Left ventricle myocardium inferior (tissue), 1 donor: ENCODE measurements at regions not wholly inside any gene's neighbourhood (a gene's known extent, or its start where the extent isn't known, plus 50 kb on each side); places are given as distances from the start of the nearest gene placed in this dataset.

Experiments used
- DNase-seq: peaks from one replicate; pipeline ENCODE4 v3.0.0-alpha.2; 2020
- H3K27ac ChIP-seq: fragments of 200-600 bp; replicated peaks from 2 replicates; pipeline ENCODE4 v1.8.0; 2021
- H3K27me3 ChIP-seq: fragments of 200-600 bp; 2 replicates; pipeline ENCODE4 v1.8.0; 2021; ENCODE audit warnings: low read depth
- H3K36me3 ChIP-seq: fragments of 200-600 bp; 2 replicates; pipeline ENCODE4 v1.8.0; 2021
- H3K4me1 ChIP-seq: fragments of 200-600 bp; 2 replicates; pipeline ENCODE4 v1.8.0; 2021
- H3K4me3 ChIP-seq: fragments of 200-600 bp; 2 replicates; pipeline ENCODE4 v1.8.0; 2021; ENCODE audit warnings: mild to moderate bottlenecking, moderate library complexity
- H3K9me3 ChIP-seq: fragments of 200-600 bp; replicated peaks from 2 replicates; pipeline ENCODE4 v1.8.0; 2021
- CTCF ChIP-seq: fragments of 200-600 bp; IDR thresholded peaks from 2 replicates; pipeline ENCODE4 v1.8.0; 2021; ENCODE audit warnings: antibody characterized with exemption, mild to moderate bottlenecking, borderline replicate concordance
- intact Hi-C: fragments of 100-400 bp; cut with micrococcal nuclease; formaldehyde crosslinking; loops from one replicate; pipeline ENCODE4 v1.11.0; 2022
- donor health status: DM: no; HTN: yes; CAD: no; lungs with severe emphysema.

GRCh38 chr9:102778746-102779145 is 216.4 kb upstream of the CYLC2 start:
- Histone ChIP-seq H3K4me1 (peaks cover 10% of the 10 kb centered on the region), H3K36me3 (no peaks in the 10 kb centered on the region), H3K9me3 (no peaks in the 10 kb centered on the region), H3K4me3 (no peak overlapping the region), H3K27ac (no peak overlapping the region), H3K27me3 (no peaks in the 10 kb centered on the region)
- no peak for DNase-seq
- intact Hi-C loops, result no loop called here
- TF ChIP-seq CTCF, result no peak

- Histone ChIP-seq H3K27me3 (no peaks in the 10 kb centered on the region), H3K9me3 (no peaks in the 10 kb centered on the region), H3K4me1 (no peaks in the 10 kb centered on the region), H3K27ac (no peak overlapping the region), H3K36me3 (no peaks in the 10 kb centered on the region), H3K4me3 (no peak overlapping the region)
- intact Hi-C loops, result no loop called here
- TF ChIP-seq CTCF, result no peak
- no peak for DNase-seq
Observed at GRCh38 chr9:102770704-102771103, 224.4 kb upstream of the CYLC2 start.

- DNase-seq, result no peak
Observed at GRCh38 chr9:102769307-102769706, 225.8 kb upstream of the CYLC2 start.

DNA sequence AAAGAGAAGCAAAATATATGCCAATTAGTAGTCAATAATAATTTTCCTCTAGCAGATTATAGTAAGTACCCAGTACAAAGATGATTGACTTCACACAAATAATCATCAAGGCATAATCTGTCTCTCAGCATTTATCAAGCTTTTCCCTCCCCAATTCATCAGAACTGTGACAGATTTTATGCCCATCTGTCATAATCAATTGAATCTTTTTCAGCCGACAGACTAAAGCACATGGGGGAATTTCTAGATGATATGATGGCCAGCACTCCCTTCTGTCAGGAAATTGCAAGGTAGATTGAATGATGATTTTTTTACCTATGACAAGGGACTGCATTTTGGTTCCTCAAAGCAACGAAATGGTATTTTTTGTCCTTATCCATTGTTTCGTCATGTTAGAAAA is 227.1 kb upstream of the CYLC2 start:
- H3K27ac ChIP-seq, result no peak overlapping the region
- H3K9me3 ChIP-seq, result no peaks in the 10 kb centered on the region
- no peak for DNase-seq
- intact Hi-C loops, result no loop called here
- H3K36me3 ChIP-seq, result no peaks in the 10 kb centered on the region
- no peaks in the 10 kb centered on the region for H3K4me1 ChIP-seq
- no peak overlapping the region for H3K4me3 ChIP-seq
- no peaks in the 10 kb centered on the region for H3K27me3 ChIP-seq
- no peak for TF ChIP-seq CTCF

More at GRCh38 chr9:102769307-102769706, 225.8 kb upstream of the CYLC2 start:
- Histone ChIP-seq H3K9me3 (no peaks in the 10 kb centered on the region), H3K27ac (no peak overlapping the region), H3K36me3 (no peaks in the 10 kb centered on the region), H3K4me1 (no peaks in the 10 kb centered on the region), H3K4me3 (no peak overlapping the region), H3K27me3 (no peaks in the 10 kb centered on the region)
- intact Hi-C loops, result no loop called here
- no peak for TF ChIP-seq CTCF

DNA sequence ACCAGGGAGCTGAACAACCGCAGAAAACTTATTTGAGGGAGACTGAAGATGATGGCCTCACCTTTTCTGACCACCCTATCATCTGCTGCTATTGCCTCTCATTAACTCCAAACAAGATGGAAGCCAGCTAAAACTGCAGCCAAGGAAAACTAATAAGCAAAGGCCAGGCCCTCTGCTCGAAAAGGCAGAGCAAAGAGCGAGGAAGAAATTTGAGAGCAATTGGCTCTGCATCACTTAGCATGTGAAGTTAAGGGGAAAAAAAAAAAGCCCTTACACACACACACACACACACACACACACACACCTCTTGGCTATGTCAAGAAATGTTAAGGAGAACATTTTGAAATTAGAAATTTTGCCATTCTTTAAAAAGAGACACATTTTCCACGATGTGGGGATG is 228.1 kb upstream of the CYLC2 start:
- Histone ChIP-seq H3K36me3 (no peaks in the 10 kb centered on the region), H3K27ac (no peak overlapping the region), H3K9me3 (no peaks in the 10 kb centered on the region), H3K4me1 (no peaks in the 10 kb centered on the region), H3K27me3 (no peaks in the 10 kb centered on the region), H3K4me3 (no peak overlapping the region)
- TF ChIP-seq CTCF, result no peak
- no peak for DNase-seq
- intact Hi-C loops, result no loop called here

DNA sequence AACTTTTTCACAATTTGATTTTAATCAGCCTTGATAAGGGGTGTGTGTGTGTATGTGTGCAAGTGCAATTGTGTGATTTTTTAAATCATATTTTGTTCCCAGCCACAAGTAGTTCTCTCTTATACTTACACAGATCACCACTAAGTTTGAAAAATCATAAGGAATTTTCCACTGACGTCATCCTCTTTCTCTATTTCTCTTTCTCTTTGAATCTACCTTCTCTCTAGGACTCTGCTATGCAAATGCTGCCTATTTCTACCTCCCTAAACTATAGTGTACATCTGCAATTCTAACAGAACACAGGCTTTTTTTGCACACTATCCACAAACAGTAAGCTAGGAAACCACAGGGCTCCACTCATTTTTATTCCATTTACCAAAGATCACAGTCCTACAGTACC is 254.6 kb upstream of the CYLC2 start:
- H3K36me3 ChIP-seq, result no peaks in the 10 kb centered on the region
- peaks cover 5% of the 10 kb centered on the region for H3K9me3 ChIP-seq
- no peaks in the 10 kb centered on the region for H3K4me1 ChIP-seq
- TF ChIP-seq CTCF, result no peak
- no peaks in the 10 kb centered on the region for H3K27me3 ChIP-seq
- H3K4me3 ChIP-seq, result no peak overlapping the region
- H3K27ac ChIP-seq, result no peak overlapping the region
- intact Hi-C loops, result no loop called here
- DNase-seq, result no peak
